NCI-H1105 treated with DMSO at 0.1 percent for 48 hours (cell line): ENCODE measurements at regions not wholly inside any gene's neighbourhood (a gene's known extent, or its start where the extent isn't known, plus 50 kb on each side); places are given as distances from the start of the nearest gene placed in this dataset.

Experiments used
- DNase-seq: peaks from one replicate; lab custom pipeline; 2025; lab: John Stamatoyannopoulos, UW

DNA sequence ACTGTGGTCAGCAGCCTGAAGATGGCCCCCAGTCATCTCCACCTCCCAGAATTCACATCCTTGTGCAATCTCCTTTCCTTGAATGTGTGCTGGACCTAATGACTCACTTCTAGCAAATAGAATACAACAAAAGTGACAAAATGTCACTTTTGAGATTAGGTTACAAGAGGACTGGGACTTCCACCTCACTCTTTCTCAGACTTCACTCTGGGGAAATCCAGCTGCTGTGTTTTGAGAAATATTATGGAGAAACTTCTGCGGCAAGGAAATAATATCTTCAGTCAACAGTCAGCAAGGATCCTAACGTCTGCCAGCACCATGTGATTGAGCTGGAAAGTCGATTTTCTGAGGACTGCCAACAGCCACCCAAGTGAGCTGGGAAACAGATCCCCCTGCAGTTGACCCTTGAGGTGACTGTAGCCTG, 70.5 kb upstream of the GADD45A start:
- DNase-seq: no peak

DNA sequence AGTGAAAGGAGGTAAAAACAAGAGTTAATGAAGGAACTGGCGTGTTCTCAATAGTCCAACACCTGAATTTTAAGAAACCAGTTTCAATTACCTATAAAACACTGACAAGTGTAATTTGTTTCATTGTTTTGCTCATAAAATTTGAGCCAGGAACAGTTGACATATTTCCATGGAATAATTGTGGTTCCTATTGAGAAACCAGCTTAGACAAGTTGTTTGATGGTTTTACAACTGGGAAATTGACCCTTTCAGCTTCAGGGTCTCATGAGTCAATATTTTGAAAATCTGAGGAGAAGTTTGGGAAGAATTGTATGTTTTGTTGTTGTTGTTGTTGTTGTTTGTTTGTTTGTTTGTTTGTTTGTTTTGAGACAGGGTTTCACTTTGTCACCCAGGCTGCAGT, 69.1 kb upstream of the GADD45A start:
- DNase-seq: no peak

DNA sequence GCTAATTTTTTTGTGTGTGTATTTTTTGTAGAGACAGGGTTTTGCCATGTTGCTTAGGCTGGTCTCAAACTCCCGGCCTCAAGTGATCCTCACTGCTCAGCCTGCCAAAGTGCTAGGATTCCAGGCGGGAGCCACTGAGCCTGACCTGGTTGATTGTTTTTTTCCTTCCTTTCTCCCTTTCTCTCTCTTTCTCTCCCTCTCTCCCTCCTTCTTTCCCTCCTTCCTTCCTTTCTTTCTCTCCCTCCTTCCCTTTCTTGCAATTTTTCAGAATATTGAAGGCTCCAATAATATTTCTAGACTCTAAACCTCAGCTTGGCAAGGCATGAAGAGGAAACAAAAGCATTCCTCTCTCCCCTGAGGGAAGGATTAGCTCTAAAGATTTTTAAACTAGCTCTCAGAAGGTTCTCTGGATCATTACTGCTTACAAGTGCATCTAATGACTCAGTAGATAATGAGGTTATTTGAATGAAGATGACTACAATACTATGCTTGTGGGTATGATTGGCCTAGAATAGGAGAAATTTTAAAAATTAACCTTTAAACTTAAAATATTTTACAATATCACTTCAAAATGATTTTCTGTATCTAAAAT, 68.5 kb upstream of the GADD45A start:
- DNase-seq: no peak

DNA sequence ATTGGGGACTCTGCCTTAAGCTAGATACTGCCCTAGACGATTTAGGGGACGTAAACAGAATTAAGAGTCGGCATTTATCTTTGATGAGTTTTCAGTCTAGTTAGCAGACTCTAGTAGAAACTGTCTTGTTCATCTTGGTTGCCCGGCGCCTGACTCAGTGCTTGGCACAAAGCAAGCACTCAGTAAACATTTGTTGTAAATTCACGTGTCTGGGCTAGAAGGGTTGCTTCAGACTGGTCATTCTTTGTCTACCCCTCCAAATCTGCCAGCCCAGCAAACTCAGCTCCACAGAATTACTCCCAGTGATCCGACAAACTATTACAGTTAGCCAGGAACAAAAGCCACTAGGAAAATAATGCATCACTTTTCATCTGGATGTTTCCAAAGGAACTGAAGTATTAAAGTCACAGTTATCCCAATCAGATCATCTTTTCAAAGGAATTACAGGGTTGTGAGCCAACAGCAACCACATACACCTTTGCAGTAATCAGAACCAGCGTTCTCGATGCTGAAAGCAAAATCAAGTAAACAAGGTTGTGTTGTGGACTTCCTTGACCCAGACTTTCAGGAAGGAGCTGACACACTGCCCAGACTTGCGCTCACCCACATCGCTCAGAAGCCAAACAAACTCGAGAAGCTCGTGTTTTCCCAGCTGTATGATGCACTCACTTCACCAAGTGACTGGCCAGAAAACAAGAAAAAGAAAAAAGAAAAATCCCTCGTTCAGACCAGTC, 66.5 kb upstream of the GADD45A start:
- DNase-seq: no peak

DNA sequence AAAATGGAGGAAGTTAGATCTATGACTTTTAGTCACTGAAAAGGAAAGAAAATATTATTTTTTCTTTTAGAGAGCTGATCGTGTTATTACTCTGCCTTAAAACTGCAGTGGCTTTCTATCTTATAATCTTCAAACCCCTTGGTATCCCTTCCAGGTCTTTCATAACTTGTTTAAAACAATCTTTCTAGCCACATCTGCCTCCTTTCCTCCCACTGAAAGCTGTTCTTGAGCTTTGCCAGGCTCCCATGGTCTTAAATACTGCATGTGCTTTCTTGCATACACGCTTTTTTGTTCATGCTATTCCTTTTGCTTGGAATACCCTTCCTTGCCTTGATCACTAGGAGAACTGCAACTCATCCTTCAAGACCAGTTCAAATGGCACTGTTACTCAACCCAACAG, 65.9 kb upstream of the GADD45A start:
- DNase-seq: no peak

DNA sequence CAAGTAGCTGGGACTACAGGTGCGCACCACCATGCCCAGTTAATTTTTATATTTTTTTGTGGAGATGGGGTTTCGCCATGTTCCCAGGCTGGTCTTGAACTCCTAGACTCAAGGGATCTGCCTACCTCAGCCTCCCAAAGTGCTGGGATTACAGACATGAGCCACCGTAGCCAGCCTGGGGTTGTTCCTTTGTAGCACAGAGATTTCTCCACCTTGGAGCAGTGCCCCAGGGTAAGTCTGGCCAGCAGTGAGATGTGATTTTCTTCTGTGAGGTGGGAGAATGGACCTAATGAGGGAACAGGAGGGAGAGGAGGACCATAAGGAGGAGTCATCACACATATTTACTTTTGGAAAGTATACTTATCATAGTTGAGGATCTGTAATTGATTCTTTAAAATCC, 61.1 kb upstream of the GADD45A start:
- DNase-seq: no peak

DNA sequence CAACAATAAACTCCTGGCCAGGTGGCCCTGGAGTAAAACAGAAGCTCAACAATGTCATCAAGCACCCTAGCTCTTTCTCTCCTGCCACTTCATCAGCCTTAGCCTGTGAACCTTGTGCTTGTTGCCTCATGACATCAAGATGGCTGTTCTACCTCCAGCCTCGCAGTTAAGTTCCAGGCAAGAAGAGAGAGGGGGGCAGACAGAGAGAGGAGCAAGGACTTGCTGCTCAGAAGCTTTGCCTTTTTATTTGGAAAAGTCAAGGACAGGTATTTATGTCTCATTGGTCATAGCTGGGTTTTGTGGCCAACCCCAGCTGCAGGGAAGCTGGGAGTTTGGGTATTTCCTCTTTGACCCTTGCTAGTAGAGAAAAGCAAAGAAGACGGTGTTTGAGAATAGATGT, 60.3 kb upstream of the GADD45A start:
- no peak for DNase-seq

DNA sequence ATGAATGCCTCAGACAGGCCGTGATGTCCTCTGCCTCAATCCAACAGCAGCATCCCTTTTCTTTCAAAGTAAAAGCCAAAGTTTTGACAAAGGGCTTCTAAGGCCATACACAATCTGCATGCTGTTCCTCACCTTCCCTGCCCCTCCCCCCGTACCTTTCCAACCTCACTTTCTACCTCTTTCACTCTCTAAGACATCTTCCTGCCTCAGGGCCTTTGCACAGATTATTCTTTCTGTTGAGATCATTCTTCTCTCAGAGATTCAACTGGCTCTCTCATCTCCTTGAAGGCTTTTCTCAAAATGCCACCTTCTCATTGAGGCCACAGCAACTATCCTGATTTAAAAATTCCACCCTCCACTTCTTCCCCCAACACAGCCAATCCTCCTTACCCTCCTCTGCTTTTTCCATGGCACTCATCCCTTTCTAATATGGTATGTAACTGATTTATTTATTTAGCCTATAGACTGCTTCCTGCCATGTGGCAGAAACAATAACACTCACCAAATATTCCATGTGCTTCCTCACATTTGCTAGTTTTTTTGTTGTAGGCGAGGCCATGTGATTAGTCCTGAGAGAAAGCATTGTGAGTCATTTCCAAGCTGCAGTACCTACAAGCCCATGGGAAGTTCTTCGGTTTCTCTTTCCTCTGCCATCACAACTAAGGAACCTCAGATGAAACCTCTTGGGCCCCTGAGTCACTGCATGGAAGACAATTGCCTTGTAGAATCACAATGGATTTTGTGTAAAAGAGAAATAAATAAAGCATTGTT, 58.7 kb upstream of the GADD45A start:
- no peak for DNase-seq

DNA sequence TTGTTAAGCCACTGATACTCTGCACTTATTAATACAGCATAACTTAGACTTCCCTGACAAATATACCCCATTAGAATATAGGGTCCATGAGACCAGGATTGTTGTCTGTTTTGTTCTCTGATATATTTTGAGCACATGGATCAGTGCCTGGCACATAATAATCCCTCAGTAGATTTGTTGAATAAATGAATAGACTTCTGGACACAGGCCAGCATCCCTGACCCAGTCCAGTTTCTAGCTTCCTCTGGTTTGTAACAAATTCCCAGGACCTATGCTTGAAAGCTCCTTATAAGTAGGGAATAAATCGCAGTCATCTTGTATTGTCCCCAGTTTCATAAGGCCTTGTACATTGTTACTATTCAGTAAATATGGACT, 58.2 kb upstream of the GADD45A start:
- no peak for DNase-seq

DNA sequence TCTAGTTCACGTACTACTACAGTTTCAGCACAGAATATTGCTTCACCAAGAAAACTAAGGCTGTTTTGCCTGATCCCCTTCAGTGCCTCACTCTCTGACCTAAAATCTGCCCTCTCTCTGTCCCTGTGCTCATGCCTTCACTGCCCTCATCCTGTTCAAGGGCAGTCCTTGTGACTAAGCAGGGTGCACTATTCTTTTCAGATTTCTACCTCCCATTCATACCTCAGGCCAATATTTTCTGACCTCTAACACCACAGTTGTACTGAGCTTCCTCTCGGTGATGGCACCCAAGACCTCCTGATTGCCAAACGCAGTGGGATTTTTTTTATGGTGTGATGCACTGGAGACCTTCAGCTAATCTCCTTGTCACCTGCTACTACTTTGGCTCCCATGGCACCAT, 57.7 kb upstream of the GADD45A start:
- no peak for DNase-seq

DNA sequence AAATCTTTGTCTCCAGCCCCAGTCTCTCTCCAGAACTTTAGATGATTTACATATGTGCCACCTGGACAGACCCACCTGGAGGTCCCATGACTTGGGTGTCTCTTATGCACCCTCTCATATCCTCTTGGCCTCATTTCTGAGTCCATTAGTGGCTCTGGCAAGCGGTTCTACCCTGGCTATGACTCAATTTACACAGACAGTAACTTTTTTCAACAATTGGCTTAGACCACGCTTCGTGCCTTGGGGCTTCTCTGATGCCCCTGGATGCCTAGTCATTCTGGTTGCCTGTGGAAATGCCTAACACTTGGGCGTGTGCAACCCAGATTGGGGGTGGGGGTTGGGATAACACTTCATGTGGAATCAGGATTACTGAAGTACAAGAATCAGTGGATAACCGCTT, 57.1 kb upstream of the GADD45A start:
- no peak for DNase-seq

DNA sequence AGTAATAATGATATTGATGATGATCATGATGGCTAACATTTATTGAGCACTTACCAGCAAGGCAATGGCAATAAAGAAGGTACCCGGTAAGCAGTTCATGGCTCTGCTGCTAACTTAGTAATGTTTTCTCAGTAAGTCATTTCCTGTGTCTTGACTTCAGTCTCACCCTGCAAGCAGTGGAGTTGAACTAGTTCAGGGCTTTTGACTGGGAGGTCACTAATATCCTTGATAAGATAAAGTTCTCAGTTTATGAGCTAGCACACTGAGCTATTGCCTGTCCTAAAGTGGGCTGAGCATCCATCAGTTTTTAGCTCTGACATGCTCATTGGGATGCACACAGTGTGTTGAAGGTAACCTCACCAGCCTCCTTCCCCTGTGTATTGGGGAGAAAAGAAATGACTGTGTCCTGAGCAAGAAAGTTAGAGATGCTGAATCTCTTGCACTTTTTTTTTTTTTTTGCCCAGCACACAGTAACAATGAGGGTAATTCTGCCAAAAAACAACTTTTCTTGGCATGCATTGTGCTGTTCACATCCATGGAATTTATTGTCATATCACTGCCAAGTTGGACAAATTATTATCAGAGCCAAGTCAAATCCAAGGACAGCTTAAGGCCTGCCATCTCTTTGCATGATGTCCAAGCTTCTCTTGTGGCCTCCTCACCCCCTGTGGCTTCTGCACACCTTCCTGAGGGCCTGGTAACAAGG, 55.5 kb upstream of the GADD45A start:
- no peak for DNase-seq

DNA sequence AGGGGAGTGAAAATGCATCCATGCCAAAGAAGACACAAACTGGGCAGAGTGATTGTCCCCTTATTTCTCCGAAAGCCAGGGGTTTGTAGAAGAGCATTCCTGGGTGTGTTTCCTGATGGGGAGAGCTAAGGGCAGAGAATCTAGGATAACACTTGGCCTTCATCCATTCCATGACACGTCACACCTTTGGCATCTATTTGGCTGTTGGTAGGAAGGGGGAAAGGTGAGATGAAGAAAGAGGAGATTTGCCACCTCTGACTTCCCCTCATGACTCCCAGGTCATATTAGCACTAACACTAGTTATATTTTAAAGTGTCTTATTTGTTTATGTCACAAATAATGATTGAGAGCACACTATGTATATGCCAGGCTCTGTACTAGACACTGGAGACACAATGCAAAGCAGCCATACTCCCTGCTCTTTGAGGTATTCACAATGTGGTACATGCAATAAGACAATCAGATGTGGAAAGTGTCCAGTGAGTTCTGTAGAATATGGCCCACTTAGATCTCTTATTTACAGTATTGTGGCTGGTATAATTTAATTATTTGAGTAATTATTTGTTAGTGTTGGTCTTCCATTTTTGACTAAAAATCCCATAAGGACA, 54.5 kb upstream of the GADD45A start:
- DNase-seq: no peak

DNA sequence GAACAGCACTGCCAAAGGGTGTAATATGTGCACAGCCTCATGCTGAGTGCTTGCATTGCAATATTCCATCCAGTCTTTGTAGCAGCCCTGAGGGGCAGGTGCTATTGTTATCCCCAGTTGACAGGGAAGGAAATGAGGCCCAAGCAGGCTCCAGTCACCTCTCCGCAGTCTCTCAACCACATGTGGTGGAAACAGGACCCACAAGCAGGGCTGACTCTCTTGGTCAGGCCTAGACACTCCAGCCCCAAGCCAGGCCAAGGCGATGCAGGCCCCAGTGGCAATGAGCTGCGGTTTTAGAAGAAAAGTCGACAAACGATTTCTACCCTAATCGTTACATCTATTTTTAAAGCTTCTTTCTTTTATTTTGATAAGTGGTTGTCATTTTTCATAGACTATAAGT, 52.6 kb upstream of the GADD45A start:
- DNase-seq: no peak

DNA sequence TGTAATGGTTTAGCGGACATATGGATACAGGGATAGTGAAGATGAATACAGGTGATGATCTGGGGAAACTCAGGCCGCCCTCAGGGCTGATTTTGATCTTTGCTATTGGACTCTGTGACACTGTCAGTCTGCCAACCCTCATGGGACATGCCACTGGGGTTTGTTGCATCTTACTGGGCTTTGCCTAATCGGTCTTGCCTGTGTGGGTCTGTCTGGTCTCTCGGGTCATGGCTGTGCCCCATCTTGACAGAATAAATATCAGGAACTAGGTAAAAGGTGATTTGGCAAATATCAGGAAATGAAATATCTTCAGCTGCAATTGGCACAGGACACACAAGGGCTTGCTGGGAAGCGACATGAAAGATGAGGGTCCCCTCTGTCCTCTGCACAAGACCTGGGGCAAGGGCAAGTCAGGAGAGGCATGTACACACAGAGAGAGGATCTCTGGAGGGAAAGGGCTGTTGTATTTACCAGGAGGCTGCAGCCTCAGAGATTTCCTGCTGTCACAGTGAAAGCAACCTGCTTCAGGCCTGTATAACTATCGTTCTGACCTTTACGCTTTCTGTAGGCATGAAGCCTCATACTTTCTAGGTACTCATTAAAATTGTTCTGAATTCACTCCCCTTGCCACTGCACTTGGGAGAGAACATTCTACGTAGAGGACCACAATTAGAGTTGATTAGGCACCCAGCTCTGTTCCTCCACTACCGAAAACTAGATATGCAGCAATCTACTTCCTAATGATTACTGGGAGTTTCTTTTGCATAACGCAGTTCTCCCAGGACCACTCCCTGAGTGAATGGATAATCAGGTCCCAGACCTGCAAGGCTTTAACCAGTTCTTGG, 52.0 kb upstream of the GADD45A start:
- DNase-seq: no peak

DNA sequence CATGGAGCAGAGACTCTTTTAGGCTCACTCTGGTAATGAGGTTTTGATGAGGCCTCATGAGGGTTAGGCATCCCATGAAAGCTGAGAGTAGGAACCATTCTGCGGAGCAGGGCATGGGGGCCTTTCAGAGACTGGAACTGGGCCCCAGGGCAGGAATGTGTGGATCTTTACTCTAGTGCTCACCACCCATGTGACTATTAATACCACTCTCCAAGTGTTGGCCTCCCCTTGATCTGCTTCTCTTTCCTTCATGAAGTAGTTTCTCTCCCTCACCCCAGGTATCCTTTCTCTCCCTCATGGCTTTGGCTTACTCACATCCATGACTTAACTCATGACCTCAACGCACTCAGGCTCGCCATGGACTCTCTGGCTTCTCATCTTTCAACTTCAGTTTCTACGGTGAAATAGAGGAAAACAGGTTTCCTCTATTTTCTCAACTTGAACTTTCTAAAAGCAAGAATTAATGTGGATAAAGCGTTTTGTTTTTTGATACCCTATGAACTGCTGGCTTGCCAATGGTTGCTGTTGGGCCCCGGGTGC, 50.5 kb upstream of the GADD45A start:
- no peak for DNase-seq

DNA sequence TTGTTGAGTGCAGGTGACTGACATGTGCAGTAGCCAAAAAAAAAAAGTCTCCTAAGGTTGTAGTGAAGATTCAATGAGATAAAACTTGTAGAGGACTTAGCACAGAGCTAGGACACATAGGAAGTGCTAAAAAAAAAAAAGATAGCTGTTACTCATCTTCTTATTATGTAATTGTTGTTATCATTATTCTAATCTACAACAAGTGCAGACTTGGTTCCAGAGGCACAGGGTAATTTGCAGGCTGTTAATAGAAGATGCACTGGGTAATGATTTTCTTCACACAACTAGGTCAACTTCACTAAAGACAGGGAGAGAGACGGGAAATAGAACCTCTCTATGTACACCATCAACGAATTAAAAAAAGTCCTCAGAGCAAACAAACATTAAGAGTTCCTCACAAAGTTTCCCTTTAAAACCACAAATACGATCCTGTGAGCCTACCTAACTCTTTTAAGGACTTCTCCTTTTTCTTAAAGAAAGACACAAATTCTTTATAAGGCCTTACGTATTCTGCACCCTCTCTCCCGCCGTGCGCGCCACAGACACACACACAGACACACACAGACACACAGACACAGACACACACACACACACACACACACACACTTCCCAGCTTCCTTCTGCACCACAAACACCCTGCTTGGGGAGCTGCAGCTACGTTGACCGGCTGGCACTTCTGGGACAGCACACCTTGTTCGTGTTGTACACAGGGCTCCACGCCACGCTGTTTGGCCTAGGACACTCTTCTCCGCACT, 49.8 kb upstream of the GADD45A start:
- no peak for DNase-seq
